ENCODE measurements at regions not wholly inside any gene's neighbourhood (a gene's known extent, or its start where the extent isn't known, plus 50 kb on each side); places are given as distances from the start of the nearest gene placed in this dataset.
"Not testable (repeated sequence)": the region's sequence is repeated elsewhere in the genome, so short reads cannot be mapped to it uniquely, and the experiment has no call there.

DNA sequence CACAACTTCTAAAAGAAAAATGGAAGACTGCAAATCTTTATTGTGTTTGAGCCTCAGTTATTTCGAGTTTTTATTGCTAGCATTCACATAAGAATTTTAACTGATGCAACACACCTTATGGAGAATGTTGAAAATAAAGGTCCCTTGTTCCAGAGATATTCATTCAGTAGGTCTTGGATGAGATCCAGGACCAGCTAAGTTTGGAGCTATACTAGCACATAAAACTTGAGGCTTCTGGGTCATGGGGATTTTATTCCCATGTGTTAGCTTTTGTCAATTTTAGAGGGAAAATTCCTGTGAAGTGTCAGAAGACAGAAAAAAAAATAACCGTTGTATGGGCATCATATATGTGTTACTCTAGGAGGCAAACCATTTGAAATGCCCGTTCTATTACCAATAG lies 693.2 kb upstream of the MIS18BP1 start:
- in situ Hi-C loops (cut with MboI; ENCODE audit: low sequenced_read_pairs), result no loop called here
- H3K36me3 ChIP-seq (replicated peaks), result no peaks in the 10 kb centered on the region
- H3K4me1 ChIP-seq, result no peaks in the 10 kb centered on the region
- DNase-seq (ENCODE audit: low spot score in 2 of 2), result no peak
- H3K27me3 ChIP-seq (ENCODE audit: low read depth), result no peaks in the 10 kb centered on the region
- no peak overlapping the region for H3K4me3 ChIP-seq
- H3K9me3 ChIP-seq, result no peaks in the 10 kb centered on the region

- Histone ChIP-seq H3K4me1 (no peaks in the 10 kb centered on the region), H3K9me3 (no peaks in the 10 kb centered on the region), H3K27me3 (ENCODE audit: low read depth) (no peaks in the 10 kb centered on the region), H3K36me3 (replicated peaks) (no peaks in the 10 kb centered on the region), H3K4me3 (no peak overlapping the region)
- DNase-seq (ENCODE audit: low spot score in 2 of 2), result no peak
- in situ Hi-C loops (cut with MboI; ENCODE audit: low sequenced_read_pairs), result no loop called here
Observed at GRCh38 chr14:45940318-45940717, 687.3 kb upstream of the MIS18BP1 start.

DNA sequence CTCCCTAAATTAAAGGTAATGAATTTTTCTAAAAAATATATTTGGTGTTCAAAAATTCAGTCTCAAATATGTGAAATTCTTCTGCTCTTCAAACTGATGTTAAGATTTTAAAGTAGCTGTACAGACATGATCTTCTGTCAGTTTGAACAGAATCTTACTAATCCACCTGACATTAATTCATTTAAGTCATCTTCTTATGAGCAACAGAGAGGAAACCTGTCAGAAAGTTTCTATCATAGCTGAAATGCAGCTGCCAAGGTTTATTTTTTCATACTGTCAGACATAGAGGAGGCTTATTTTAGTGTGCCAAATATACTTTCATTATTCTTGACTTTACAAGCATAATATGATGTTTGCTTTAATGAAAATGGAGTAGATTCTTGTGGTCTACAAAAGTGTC lies 686.6 kb upstream of the MIS18BP1 start:
- DNase-seq (ENCODE audit: low spot score in 2 of 2), result no peak
- no peaks in the 10 kb centered on the region for H3K4me1 ChIP-seq
- in situ Hi-C loops (cut with MboI; ENCODE audit: low sequenced_read_pairs), result no loop called here
- no peaks in the 10 kb centered on the region for H3K36me3 ChIP-seq (replicated peaks)
- H3K9me3 ChIP-seq, result no peaks in the 10 kb centered on the region
- no peaks in the 10 kb centered on the region for H3K27me3 ChIP-seq (ENCODE audit: low read depth)
- H3K4me3 ChIP-seq, result no peak overlapping the region

- DNase-seq (ENCODE audit: low spot score in 2 of 2); H3K27me3 ChIP-seq (ENCODE audit: low read depth); H3K9me3 ChIP-seq; H3K4me1 ChIP-seq; H3K36me3 ChIP-seq (replicated peaks); in situ Hi-C loops (cut with MboI; ENCODE audit: low sequenced_read_pairs); H3K4me3 ChIP-seq: not testable (repeated sequence)
Observed at GRCh38 chr14:45919995-45920394, 667.0 kb upstream of the MIS18BP1 start.

DNA sequence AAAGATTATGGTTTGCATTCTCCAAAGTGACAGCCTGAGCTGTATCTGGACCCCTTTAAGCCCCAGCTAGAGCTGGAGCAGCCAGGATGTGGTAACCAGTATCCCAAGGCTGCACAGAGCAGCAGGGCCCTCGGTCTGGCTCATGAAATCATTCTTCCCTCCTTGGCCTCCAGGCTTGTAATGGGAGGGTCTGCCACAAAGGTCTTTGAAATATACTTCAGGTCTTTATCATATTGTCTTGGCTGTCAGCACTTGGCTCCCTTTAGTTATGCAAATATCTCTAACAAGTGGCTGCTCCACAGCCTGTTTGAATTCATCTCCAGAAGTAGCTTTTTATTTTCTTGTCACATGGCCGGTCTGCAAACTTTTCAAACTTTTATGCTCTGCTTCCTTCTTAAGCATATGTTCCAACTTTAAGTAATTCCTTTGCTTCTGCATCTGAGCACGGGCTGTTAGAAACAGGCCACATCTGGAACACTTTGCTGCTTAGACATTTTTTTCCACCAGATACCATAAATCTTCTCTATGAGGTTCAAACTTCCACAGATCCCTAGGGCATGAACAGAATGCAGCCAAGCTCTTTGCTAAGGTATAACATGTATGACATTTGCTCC lies 663.4 kb upstream of the MIS18BP1 start:
- Histone ChIP-seq H3K9me3 (no peaks in the 10 kb centered on the region), H3K4me1 (no peaks in the 10 kb centered on the region), H3K4me3 (no peak overlapping the region), H3K27me3 (ENCODE audit: low read depth) (no peaks in the 10 kb centered on the region), H3K36me3 (replicated peaks) (no peaks in the 10 kb centered on the region)
- DNase-seq (ENCODE audit: low spot score in 2 of 2), result no peak
- in situ Hi-C loops (cut with MboI; ENCODE audit: low sequenced_read_pairs), result no loop called here

DNA sequence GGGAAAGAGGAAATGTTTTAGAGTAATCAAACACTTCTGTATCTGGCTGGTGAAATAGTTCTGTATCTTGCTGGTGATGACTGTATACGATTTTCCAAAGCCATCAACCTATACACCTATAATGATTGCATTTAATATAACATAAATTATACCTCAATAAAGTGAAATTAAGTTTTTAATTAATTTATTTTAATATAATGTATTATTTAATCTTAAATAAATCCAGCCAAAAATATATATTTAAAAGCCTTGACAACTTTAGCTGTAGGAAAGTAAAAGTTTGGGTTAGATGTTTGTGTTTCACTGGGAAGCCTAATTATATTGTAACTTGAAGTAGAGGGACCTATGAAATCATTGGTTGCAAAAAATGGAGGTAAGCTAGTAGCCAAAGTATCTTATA lies 654.8 kb upstream of the MIS18BP1 start:
- Histone ChIP-seq H3K4me3 (no peak overlapping the region), H3K9me3 (no peaks in the 10 kb centered on the region), H3K27me3 (ENCODE audit: low read depth) (no peaks in the 10 kb centered on the region), H3K4me1 (no peaks in the 10 kb centered on the region), H3K36me3 (replicated peaks) (no peaks in the 10 kb centered on the region)
- in situ Hi-C loops (cut with MboI; ENCODE audit: low sequenced_read_pairs), result no loop called here
- DNase-seq (ENCODE audit: low spot score in 2 of 2), result no peak

DNA sequence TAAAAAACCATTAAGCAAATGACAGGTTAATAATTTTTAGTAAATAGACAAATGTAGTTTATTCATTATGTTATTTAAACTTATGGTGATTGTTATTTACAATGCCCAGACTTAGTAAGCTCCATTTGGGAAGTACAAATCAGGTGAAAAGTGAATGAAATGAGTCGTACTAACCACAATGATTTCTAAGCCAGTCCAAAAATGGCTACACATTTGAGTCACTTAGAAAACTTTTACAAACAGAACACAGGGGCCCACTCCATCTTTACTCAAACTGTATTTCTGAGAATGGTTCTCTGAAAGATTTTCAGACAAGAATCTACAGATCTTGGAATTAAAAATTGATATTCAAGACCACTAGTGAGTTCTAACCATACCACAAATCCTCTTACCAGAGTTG lies 653.3 kb upstream of the MIS18BP1 start:
- no peaks in the 10 kb centered on the region for H3K27me3 ChIP-seq (ENCODE audit: low read depth)
- in situ Hi-C loops (cut with MboI; ENCODE audit: low sequenced_read_pairs), result no loop called here
- no peak for DNase-seq (ENCODE audit: low spot score in 2 of 2)

DNA sequence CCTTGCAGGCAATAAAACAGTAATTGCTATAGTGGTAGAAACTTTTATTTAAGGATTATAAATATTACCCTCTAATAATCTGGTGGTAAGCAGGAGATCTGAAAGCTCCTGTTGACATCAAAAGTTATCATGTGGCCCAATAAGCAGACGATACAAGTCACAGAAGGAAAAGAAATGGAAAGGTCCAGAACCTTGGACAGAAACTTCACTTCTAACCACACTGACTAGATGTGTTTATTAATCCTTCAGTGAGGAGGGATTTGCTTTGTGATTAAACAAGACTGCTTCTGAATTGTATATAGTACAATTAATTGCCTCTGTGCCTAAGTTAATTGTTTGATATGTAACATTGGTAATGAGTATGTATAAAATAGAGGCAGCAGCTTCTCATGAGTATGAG lies 652.7 kb upstream of the MIS18BP1 start:
- H3K4me3 ChIP-seq, result no peak overlapping the region
- no peak for DNase-seq (ENCODE audit: low spot score in 2 of 2)
- in situ Hi-C loops (cut with MboI; ENCODE audit: low sequenced_read_pairs), result no loop called here
- no peaks in the 10 kb centered on the region for H3K4me1 ChIP-seq
- no peaks in the 10 kb centered on the region for H3K9me3 ChIP-seq
- no peaks in the 10 kb centered on the region for H3K27me3 ChIP-seq (ENCODE audit: low read depth)
- no peaks in the 10 kb centered on the region for H3K36me3 ChIP-seq (replicated peaks)

More for the DNA sequence above, 653.3 kb upstream of the MIS18BP1 start:
- H3K4me3 ChIP-seq, result no peak overlapping the region
- H3K36me3 ChIP-seq (replicated peaks), result no peaks in the 10 kb centered on the region
- no peaks in the 10 kb centered on the region for H3K4me1 ChIP-seq
- no peaks in the 10 kb centered on the region for H3K9me3 ChIP-seq

DNA sequence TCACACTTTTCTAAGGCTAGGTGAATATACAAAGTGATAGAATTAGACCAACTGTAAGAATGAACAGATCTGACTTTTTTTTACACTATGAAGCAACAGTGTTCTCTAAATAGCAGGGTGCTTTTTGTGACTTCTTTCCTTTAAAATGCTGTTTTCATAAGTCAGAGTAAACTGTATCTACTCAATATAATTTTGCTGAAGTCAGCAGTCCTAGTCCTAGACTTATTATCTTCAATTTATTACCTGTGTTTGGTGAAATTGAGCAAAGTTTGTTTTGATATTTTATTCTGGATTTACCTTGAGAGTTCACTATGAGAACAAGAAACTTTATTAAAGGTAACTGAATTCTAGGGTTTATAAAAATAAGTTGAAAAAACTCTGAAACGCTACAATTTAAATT lies 651.3 kb upstream of the MIS18BP1 start:
- Histone ChIP-seq H3K27me3 (ENCODE audit: low read depth) (no peaks in the 10 kb centered on the region), H3K36me3 (replicated peaks) (no peaks in the 10 kb centered on the region), H3K4me1 (no peaks in the 10 kb centered on the region), H3K9me3 (no peaks in the 10 kb centered on the region), H3K4me3 (no peak overlapping the region)
- in situ Hi-C loops (cut with MboI; ENCODE audit: low sequenced_read_pairs), result no loop called here
- no peak for DNase-seq (ENCODE audit: low spot score in 2 of 2)

GRCh38 chr14:45902241-45902640 lies 649.2 kb upstream of the MIS18BP1 start:
- H3K9me3 ChIP-seq, result no peaks in the 10 kb centered on the region
- H3K4me3 ChIP-seq, result no peak overlapping the region
- in situ Hi-C loops (cut with MboI; ENCODE audit: low sequenced_read_pairs), result no loop called here
- H3K4me1 ChIP-seq, result no peaks in the 10 kb centered on the region
- no peak for DNase-seq (ENCODE audit: low spot score in 2 of 2)
- H3K27me3 ChIP-seq (ENCODE audit: low read depth), result no peaks in the 10 kb centered on the region
- no peaks in the 10 kb centered on the region for H3K36me3 ChIP-seq (replicated peaks)

GRCh38 chr14:45897439-45897838 lies 644.4 kb upstream of the MIS18BP1 start:
- no peaks in the 10 kb centered on the region for H3K9me3 ChIP-seq
- no peaks in the 10 kb centered on the region for H3K36me3 ChIP-seq (replicated peaks)
- no peaks in the 10 kb centered on the region for H3K4me1 ChIP-seq
- in situ Hi-C loops (cut with MboI; ENCODE audit: low sequenced_read_pairs), result no loop called here
- H3K27me3 ChIP-seq (ENCODE audit: low read depth), result 0 out of 2 replicates have a peak, but pooled peaks cover 2% of the 10 kb centered on the region
- no peak overlapping the region for H3K4me3 ChIP-seq
- no peak for DNase-seq (ENCODE audit: low spot score in 2 of 2)

DNA sequence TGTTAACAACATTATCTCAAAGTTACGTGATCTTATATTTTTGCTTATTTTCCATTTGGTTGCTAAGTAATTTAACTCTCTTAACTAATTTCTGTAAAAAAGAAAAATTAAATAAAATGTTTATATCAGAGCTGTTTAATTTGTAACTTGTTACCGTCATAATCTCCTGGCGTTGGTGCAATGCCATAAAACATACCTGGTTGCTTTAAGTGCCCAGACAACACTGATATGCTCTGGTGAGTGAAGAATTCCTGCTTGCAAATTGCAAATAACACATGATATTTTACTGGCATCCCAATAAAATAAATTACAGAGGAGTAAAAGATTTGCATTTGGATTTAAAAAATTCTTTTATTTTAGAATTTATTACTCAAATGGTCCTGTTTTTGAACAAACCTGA lies 640.1 kb upstream of the MIS18BP1 start:
- in situ Hi-C loops (cut with MboI; ENCODE audit: low sequenced_read_pairs), result no loop called here
- no peak for DNase-seq (ENCODE audit: low spot score in 2 of 2)
- Histone ChIP-seq H3K4me3 (no peak overlapping the region), H3K36me3 (replicated peaks) (no peaks in the 10 kb centered on the region), H3K4me1 (no peaks in the 10 kb centered on the region), H3K27me3 (ENCODE audit: low read depth) (0 out of 2 replicates have a peak, but pooled peaks cover 2% of the 10 kb centered on the region), H3K9me3 (no peaks in the 10 kb centered on the region)

- H3K4me1 ChIP-seq, result no peaks in the 10 kb centered on the region
- H3K4me3 ChIP-seq, result no peak overlapping the region
- H3K27me3 ChIP-seq (ENCODE audit: low read depth), result 0 out of 2 replicates have a peak, but pooled peaks cover 2% of the 10 kb centered on the region
- no peaks in the 10 kb centered on the region for H3K36me3 ChIP-seq (replicated peaks)
- in situ Hi-C loops (cut with MboI; ENCODE audit: low sequenced_read_pairs), result no loop called here
- H3K9me3 ChIP-seq, result no peaks in the 10 kb centered on the region
- no peak for DNase-seq (ENCODE audit: low spot score in 2 of 2)
Observed at GRCh38 chr14:45891417-45892080, 638.5 kb upstream of the MIS18BP1 start.

GRCh38 chr14:45888766-45889285 lies 635.8 kb upstream of the MIS18BP1 start:
- H3K27me3 ChIP-seq (ENCODE audit: low read depth); H3K4me3 ChIP-seq; in situ Hi-C loops (cut with MboI; ENCODE audit: low sequenced_read_pairs); H3K36me3 ChIP-seq (replicated peaks); H3K9me3 ChIP-seq; DNase-seq (ENCODE audit: low spot score in 2 of 2); H3K4me1 ChIP-seq: not testable (repeated sequence)

Measured in HAP-1 (cell line).